CD4-positive, alpha-beta T cell treated with Interleukin-15 for 4 hours (primary cell): ENCODE measurements at regions not wholly inside any gene's neighbourhood (a gene's known extent, or its start where the extent isn't known, plus 50 kb on each side); places are given as distances from the start of the nearest gene placed in this dataset.

ENCODE experiments used
- DNase-seq: peaks from one replicate; pipeline ENCODE4 v3.0.0-alpha.2; 2020; ENCODE audit warnings: low spot score

DNA sequence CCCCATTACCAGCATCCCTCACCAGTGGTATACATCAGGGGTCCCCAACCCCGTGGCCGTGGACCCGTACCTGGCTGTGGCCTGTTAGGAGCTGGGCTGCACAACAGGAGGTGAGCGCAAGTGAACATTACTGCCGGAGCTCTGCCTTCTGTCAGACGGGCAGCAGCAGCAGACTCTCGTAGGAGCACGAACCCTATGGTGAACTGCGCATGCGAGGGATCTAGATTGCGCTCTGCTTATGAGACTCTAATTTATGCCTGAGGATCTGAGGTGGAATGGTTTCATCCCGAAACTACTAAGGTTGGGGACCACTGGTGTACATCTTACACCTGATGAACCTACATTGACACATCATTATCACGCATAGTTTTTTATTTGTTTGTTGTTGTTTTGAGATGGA lies 52.8 kb upstream of the DHX15 start:
- no peak for DNase-seq

DNA sequence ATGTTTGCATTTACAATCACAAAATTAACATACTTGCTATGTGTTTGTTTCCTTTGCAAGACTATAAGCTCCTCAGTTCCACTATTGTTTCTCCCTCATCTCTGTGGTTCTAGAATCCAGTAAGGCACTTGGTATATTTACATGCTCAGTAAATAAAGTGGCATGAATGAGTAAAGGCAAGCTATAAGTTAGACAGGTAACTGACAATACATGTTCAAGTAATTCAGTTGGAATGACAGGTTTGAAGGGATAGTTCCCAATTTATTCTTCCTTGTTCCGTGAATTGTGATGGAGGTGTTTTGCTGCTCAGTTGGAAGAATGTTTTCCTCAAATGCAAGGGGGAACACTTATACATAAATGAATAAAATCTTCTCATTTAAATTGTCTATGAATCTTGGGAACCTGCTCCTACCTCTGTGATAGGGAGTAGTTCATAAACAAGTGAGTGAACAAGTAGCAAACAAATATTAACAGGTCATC lies 54.1 kb upstream of the DHX15 start:
- no peak for DNase-seq

- DNase-seq, result no peak
Observed at GRCh38 chr4:24639714-24640113, 55.4 kb upstream of the DHX15 start.

- no peak for DNase-seq
Observed at GRCh38 chr4:24640366-24640765, 56.0 kb upstream of the DHX15 start.

- DNase-seq, result no peak
Observed at GRCh38 chr4:24642981-24643547, 58.7 kb upstream of the DHX15 start.

DNA sequence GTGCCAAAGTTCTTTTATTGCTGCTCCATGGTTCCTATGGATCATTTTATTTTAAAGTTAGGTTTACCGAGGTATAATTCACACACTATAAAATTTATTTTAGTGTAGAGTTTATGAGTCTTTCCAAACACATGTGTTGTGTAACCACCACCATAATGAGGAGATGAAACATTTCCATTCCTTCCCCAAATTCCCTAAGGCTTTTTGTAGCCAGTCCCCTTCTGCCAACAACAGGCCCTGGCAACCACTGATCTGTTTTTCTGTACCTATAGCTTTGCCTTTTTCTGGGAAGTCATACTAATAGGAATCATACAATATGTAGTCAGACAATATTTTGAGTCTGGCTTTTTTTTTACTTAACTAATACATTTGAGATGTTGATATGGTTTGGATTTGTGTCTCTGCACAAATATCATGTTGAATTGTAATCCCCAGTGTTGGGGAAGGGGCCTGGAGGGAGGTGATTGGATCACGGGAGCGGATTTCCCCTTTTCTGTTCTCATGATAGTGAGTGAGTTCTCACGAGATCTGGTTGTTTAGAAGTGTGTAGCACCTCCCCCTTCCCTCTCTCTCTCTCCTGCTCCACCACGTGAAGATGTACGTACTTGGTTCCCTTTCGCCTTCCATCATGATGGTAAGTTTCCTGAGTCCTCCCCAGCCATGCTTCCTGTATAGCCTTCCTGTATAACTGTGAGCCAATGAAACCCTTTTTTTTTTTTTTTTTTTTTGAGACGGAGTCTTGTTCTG lies 59.6 kb upstream of the DHX15 start:
- no peak for DNase-seq

DNA sequence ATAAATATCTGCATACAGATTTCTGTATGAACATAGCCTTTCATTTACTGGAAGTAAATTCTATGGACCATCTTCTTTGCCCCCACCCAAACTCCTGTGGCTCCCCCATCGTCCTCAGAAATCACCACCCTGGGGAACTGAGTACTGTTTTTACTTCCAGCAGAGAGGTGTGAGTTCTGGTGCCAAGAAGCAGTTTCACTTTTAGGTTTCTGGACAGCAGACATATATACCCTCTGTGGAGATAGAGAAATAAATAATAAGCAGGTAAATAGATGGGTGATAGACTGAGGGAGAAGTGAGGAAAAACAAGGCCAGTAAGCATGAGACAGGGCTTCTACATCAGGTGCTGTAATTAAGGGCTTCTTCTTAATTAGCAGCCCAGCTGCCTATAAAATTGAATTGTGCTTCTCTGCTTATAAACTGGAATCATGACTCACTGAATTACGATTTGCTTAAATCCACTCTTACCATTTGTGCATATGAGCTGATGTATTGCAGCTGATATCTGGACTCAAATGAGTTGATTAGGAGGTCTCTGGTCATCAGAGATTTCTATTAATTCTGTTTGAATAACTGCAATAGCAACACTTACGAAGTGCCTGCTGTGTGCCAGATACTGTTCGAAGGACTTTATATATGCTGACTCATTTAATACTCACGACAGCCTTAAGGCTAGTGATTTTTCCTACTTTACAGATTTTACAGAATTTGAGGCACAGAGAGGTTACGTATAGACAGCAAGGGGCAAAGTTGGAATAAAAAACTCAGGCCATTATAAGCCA lies 60.8 kb upstream of the DHX15 start:
- DNase-seq, result no peak

- no peak for DNase-seq
Observed at GRCh38 chr4:24645765-24646550, 61.6 kb upstream of the DHX15 start.

GRCh38 chr4:24646798-24647460 lies 62.6 kb upstream of the DHX15 start:
- DNase-seq, result no peak

GRCh38 chr4:24650849-24651640 lies 66.7 kb upstream of the DHX15 start:
- DNase-seq, result no peak

DNA sequence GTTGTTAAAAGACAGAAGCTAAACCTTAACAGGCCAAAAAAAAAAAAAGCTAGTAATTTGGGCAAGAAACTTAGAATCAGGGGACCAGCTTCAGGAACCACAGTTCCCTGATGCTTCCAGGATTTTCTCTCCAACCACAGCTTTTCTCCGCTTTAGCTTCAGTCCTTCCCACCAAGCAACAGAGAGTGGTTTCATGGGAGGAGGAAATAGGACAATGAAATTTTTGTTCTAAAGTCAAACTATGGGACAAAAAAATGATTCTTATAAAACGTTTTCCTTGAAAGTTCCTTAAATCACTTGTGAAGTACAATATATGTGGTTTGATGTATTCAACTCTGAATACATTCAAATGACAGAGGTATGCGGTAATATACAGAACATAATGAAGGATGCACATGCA lies 71.0 kb upstream of the DHX15 start:
- DNase-seq, result no peak

- no peak for DNase-seq
Observed at GRCh38 chr4:24655971-24656370, 71.6 kb upstream of the DHX15 start.

DNA sequence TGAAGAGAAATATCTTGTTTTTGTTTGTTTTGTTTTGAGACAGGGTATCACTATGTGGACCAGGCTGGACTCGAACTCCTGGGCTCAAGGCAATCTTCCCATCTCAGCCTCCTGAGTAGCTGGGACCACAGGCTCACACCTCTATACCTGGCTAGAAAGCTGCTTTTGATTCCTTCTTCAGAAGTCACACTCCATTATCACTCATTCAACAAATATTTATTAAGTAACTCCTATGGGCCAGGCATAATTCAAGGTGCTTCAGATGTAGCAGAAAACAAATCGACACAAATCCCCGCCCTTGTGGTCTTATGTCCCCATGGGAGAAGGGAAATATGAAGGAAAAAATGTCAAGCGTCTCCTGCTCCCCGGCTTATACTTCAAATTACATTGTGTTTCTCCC lies 72.6 kb upstream of the DHX15 start:
- no peak for DNase-seq

GRCh38 chr4:24657768-24658617 lies 73.6 kb upstream of the DHX15 start:
- DNase-seq, result no peak

DNA sequence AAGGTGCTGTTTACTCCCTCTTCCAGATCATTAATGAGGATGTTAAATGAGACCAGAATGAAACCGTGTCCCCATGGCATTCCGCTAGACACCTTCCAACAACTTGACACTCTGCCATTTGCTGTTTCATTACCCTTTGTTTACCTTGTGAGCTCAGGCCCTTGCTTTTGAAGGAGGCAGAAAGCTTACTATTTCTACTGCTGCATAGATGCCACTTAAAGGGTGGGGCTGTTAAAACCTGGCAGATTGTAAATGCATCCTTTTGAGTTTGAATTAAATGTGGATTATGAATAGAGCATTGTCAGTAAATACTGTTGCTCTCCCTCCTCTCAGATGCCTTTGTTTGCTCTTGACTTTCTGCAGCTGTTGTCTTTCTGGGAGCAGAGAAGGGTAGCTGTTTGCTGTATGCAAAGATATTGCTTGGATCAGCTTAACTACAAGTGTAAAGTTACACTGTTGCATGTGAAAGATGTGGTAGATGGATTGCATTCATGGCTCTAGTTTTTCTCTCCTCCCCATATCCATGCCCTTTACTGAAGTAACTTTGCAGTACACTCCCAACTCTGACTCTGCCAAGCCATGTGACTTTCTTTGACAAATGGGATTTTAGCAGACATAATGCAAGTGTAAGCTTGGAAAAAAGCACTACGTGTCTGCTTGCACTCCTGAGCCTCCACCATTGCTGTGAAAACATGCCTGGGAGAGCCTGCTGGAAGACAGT lies 75.0 kb upstream of the DHX15 start:
- no peak for DNase-seq

DNA sequence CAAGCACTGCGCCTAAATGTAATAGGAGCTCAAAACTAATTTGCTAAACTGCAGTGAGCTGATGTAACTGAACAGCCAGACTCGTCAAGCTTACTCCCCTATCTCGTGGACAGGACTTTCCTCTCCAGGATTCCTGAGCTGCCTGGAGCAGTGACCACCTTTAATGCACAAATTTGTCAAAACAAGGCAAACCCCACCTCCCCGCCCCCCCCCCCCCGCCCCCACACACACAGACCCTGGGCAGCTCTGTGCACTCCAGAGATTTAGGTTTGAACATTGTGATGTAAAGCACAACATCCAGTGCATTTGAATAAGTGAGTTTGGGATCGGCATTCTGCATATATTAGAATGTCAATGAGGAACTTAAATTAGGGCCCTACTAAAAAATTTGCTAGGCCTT lies 77.7 kb upstream of the DHX15 start:
- DNase-seq, result no peak

DNA sequence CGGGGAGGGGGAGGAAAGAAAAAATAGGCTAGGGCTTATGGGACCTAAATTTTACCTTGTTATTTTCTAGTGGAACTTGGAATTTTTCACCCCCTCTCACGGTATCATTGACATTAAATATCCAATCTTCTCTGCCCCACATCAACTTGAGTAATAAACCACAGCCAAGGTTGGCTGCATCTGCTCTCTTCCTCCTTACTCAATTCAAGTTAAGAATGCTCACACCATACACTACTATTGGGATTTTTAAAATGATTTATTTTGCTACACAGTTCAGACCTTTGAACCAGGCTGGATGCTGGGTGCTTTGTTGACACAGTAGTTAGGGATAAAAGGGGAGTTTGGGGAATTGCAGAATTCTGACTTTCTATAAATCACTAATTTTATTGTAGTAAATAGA lies 78.2 kb upstream of the DHX15 start:
- DNase-seq, result no peak

- DNase-seq, result no peak
Observed at GRCh38 chr4:24664956-24665355, 80.6 kb upstream of the DHX15 start.

- DNase-seq, result no peak
Observed at GRCh38 chr4:24666316-24666715, 82.0 kb upstream of the DHX15 start.
